ENCODE measurements at regions not wholly inside any gene's neighbourhood (a gene's known extent, or its start where the extent isn't known, plus 50 kb on each side); places are given as distances from the start of the nearest gene placed in this dataset.

DNA sequence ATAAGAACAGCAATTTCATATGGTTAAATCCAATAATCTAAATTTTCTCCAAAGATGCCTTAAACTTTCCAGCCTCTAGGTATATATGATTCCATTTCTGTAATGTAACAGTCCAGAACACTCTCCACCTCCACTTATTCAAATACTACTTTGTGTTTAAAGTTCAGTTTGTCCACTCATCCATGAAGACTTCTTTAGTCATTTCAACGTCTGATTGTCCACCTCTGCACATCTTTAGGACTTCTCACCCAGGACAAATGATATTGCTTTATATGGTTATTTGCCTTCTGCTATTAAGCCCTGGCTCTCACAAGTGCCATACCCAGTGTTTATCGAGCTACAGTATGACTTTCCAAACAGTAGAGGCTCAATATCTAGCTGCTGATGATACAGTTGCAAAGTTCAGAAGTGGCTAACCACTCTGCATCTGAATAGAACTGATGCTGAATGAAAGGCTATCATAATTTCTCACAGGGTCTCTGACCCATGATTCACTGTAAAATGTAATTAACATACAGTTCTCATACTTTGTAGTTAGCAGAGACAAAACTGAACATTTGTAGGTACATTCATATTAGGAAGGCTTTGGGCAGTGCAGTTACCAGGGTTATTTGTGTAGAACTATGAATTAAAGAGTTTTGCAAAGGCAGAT lies 93.7 kb upstream of the MBNL1 start:
- no peaks in the 10 kb centered on the region for H4K20me1 ChIP-seq (ENCODE audit: insufficient read depth, low read depth, low read length)
- H3K4me1 ChIP-seq (ENCODE audit: low read length) = peaks cover 6% of the 10 kb centered on the region
- H3K4me3 ChIP-seq (ENCODE audit: low read length) = no peak overlapping the region
- no peak overlapping the region for H3K4me2 ChIP-seq (ENCODE audit: low read depth, low read length, poor library complexity, severe bottlenecking)
- no peaks in the 10 kb centered on the region for H3K79me2 ChIP-seq (ENCODE audit: low read length)
- no peaks in the 10 kb centered on the region for H3K9me2 ChIP-seq (replicated peaks; ENCODE audit: insufficient read depth, low read length)
- DNase-seq = no peak
- no peak overlapping the region for H3K27ac ChIP-seq (ENCODE audit: low read length)
- H3K9ac ChIP-seq (ENCODE audit: low read length) = no peak overlapping the region
- no peaks in the 10 kb centered on the region for H3K36me3 ChIP-seq (ENCODE audit: insufficient read depth, low read length)
- no peaks in the 10 kb centered on the region for H3K9me3 ChIP-seq (ENCODE audit: low read length)
- H2AFZ ChIP-seq (ENCODE audit: low read length) = no peak overlapping the region
- H3K27me3 ChIP-seq (ENCODE audit: low read length) = no peaks in the 10 kb centered on the region

DNA sequence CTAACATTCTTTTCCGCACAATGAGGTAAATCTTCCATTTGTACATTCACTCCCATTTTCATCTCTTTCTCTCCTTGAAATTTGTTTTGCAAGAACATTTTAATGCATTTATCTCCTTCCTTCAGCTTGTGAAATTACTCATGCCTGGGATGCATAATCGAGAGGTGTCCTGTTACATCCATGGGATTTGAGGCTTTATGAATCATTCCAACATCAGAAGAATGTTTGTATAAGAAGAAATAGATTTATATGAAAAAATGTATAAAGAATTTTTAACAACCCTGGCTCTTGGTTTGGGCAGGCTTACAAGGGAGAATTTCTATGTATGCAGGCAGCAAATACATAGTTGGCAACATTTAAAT lies 93.2 kb upstream of the MBNL1 start:
- no peak overlapping the region for H3K9ac ChIP-seq (ENCODE audit: low read length)
- peaks cover 6% of the 10 kb centered on the region for H3K4me1 ChIP-seq (ENCODE audit: low read length)
- no peaks in the 10 kb centered on the region for H4K20me1 ChIP-seq (ENCODE audit: insufficient read depth, low read depth, low read length)
- no peak overlapping the region for H3K4me2 ChIP-seq (ENCODE audit: low read depth, low read length, poor library complexity, severe bottlenecking)
- H3K4me3 ChIP-seq (ENCODE audit: low read length) = no peak overlapping the region
- H3K27me3 ChIP-seq (ENCODE audit: low read length) = no peaks in the 10 kb centered on the region
- DNase-seq = no peak
- H3K9me2 ChIP-seq (replicated peaks; ENCODE audit: insufficient read depth, low read length) = no peaks in the 10 kb centered on the region
- H3K36me3 ChIP-seq (ENCODE audit: insufficient read depth, low read length) = no peaks in the 10 kb centered on the region
- H3K79me2 ChIP-seq (ENCODE audit: low read length) = no peaks in the 10 kb centered on the region
- H3K27ac ChIP-seq (ENCODE audit: low read length) = no peak overlapping the region
- H2AFZ ChIP-seq (ENCODE audit: low read length) = no peak overlapping the region
- H3K9me3 ChIP-seq (ENCODE audit: low read length) = no peaks in the 10 kb centered on the region

DNA sequence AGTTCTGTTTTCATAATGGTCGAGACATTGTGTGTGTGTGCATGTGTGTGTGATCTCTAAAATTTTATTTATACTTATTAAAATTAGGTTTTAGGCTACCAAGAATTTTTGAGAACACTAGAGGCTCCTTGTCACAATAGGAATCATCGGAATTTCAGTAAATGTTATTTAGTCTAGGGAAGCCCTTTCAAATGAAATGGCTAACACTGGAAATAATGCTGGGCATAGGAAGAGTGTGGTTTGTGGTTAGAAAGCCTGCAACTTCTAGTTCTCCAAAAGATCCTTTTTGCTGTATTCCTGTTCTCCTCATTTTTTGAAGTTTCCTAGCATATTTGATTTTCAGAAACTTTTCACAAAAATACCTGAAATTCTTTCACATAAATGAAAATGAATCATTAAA lies 92.5 kb upstream of the MBNL1 start:
- Histone ChIP-seq H3K27ac (ENCODE audit: low read length) (no peak overlapping the region), H3K79me2 (ENCODE audit: low read length) (no peaks in the 10 kb centered on the region), H3K4me1 (ENCODE audit: low read length) (peaks cover 6% of the 10 kb centered on the region), H3K4me2 (ENCODE audit: low read depth, low read length, poor library complexity, severe bottlenecking) (no peak overlapping the region), H3K4me3 (ENCODE audit: low read length) (no peak overlapping the region), H3K9me3 (ENCODE audit: low read length) (no peaks in the 10 kb centered on the region), H4K20me1 (ENCODE audit: insufficient read depth, low read depth, low read length) (no peaks in the 10 kb centered on the region), H2AFZ (ENCODE audit: low read length) (no peak overlapping the region), H3K27me3 (ENCODE audit: low read length) (no peaks in the 10 kb centered on the region), H3K9ac (ENCODE audit: low read length) (no peak overlapping the region), H3K9me2 (replicated peaks; ENCODE audit: insufficient read depth, low read length) (no peaks in the 10 kb centered on the region), H3K36me3 (ENCODE audit: insufficient read depth, low read length) (no peaks in the 10 kb centered on the region)
- DNase-seq = no peak

- H3K36me3 ChIP-seq (ENCODE audit: insufficient read depth, low read length) = no peaks in the 10 kb centered on the region
- H3K79me2 ChIP-seq (ENCODE audit: low read length) = no peaks in the 10 kb centered on the region
- no peak overlapping the region for H3K9ac ChIP-seq (ENCODE audit: low read length)
- no peak overlapping the region for H3K4me3 ChIP-seq (ENCODE audit: low read length)
- no peak for DNase-seq
- H3K4me1 ChIP-seq (ENCODE audit: low read length) = peaks cover 6% of the 10 kb centered on the region
- H3K4me2 ChIP-seq (ENCODE audit: low read depth, low read length, poor library complexity, severe bottlenecking) = no peak overlapping the region
- no peak overlapping the region for H3K27ac ChIP-seq (ENCODE audit: low read length)
- no peaks in the 10 kb centered on the region for H3K9me3 ChIP-seq (ENCODE audit: low read length)
- no peaks in the 10 kb centered on the region for H3K9me2 ChIP-seq (replicated peaks; ENCODE audit: insufficient read depth, low read length)
- no peak overlapping the region for H2AFZ ChIP-seq (ENCODE audit: low read length)
- no peaks in the 10 kb centered on the region for H4K20me1 ChIP-seq (ENCODE audit: insufficient read depth, low read depth, low read length)
- no peaks in the 10 kb centered on the region for H3K27me3 ChIP-seq (ENCODE audit: low read length)
These were observed 91.7 kb upstream of the MBNL1 start for GRCh38 chr3:152176998-152177397.

DNA sequence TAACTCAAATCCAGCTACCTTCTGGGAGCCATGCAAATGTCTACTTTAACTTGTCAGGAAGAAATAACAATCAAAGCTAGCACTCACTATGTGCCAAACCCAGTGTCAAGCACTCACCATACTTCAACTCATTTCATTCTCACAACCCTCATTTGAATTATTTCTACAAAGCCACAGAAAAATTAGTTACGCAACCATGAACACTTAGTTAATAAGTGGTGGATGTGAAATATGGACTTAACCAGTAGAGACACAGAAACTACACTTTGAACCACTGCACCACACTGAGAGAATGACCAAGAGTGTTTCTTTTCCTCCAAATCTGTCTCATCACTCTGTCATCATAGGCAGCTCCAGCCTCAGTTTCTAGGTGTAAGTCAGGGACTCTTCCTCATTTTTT lies 91.0 kb upstream of the MBNL1 start:
- H3K9me3 ChIP-seq (ENCODE audit: low read length) = no peaks in the 10 kb centered on the region
- H3K27me3 ChIP-seq (ENCODE audit: low read length) = no peaks in the 10 kb centered on the region
- no peaks in the 10 kb centered on the region for H3K79me2 ChIP-seq (ENCODE audit: low read length)
- no peak for DNase-seq
- no peak overlapping the region for H3K4me3 ChIP-seq (ENCODE audit: low read length)
- H3K4me1 ChIP-seq (ENCODE audit: low read length) = peaks cover 6% of the 10 kb centered on the region
- no peaks in the 10 kb centered on the region for H3K9me2 ChIP-seq (replicated peaks; ENCODE audit: insufficient read depth, low read length)
- H3K36me3 ChIP-seq (ENCODE audit: insufficient read depth, low read length) = no peaks in the 10 kb centered on the region
- no peak overlapping the region for H3K9ac ChIP-seq (ENCODE audit: low read length)
- no peaks in the 10 kb centered on the region for H4K20me1 ChIP-seq (ENCODE audit: insufficient read depth, low read depth, low read length)
- no peak overlapping the region for H2AFZ ChIP-seq (ENCODE audit: low read length)
- H3K4me2 ChIP-seq (ENCODE audit: low read depth, low read length, poor library complexity, severe bottlenecking) = no peak overlapping the region
- no peak overlapping the region for H3K27ac ChIP-seq (ENCODE audit: low read length)

- no peaks in the 10 kb centered on the region for H3K4me1 ChIP-seq (ENCODE audit: low read length)
- DNase-seq = peak; percentile 84
- H3K27ac ChIP-seq (ENCODE audit: low read length) = no peak overlapping the region
- no peak overlapping the region for H3K4me3 ChIP-seq (ENCODE audit: low read length)
- no peak overlapping the region for H2AFZ ChIP-seq (ENCODE audit: low read length)
- no peaks in the 10 kb centered on the region for H3K9me3 ChIP-seq (ENCODE audit: low read length)
- H3K36me3 ChIP-seq (ENCODE audit: insufficient read depth, low read length) = no peaks in the 10 kb centered on the region
- H4K20me1 ChIP-seq (ENCODE audit: insufficient read depth, low read depth, low read length) = no peaks in the 10 kb centered on the region
- no peaks in the 10 kb centered on the region for H3K79me2 ChIP-seq (ENCODE audit: low read length)
- no peaks in the 10 kb centered on the region for H3K27me3 ChIP-seq (ENCODE audit: low read length)
- no peak overlapping the region for H3K9ac ChIP-seq (ENCODE audit: low read length)
- H3K9me2 ChIP-seq (replicated peaks; ENCODE audit: insufficient read depth, low read length) = no peaks in the 10 kb centered on the region
- no peak overlapping the region for H3K4me2 ChIP-seq (ENCODE audit: low read depth, low read length, poor library complexity, severe bottlenecking)
These were observed 85.3 kb upstream of the MBNL1 start for GRCh38 chr3:152183473-152183872.

GRCh38 chr3:152184971-152185686 lies 83.6 kb upstream of the MBNL1 start:
- Histone ChIP-seq H2AFZ (ENCODE audit: low read length) (no peak overlapping the region), H3K9ac (ENCODE audit: low read length) (no peak overlapping the region), H3K4me2 (ENCODE audit: low read depth, low read length, poor library complexity, severe bottlenecking) (no peak overlapping the region), H3K79me2 (ENCODE audit: low read length) (no peaks in the 10 kb centered on the region), H3K4me3 (ENCODE audit: low read length) (no peak overlapping the region), H3K27ac (ENCODE audit: low read length) (no peak overlapping the region), H4K20me1 (ENCODE audit: insufficient read depth, low read depth, low read length) (no peaks in the 10 kb centered on the region), H3K36me3 (ENCODE audit: insufficient read depth, low read length) (no peaks in the 10 kb centered on the region), H3K4me1 (ENCODE audit: low read length) (no peaks in the 10 kb centered on the region), H3K27me3 (ENCODE audit: low read length) (no peaks in the 10 kb centered on the region), H3K9me2 (replicated peaks; ENCODE audit: insufficient read depth, low read length) (no peaks in the 10 kb centered on the region), H3K9me3 (ENCODE audit: low read length) (no peaks in the 10 kb centered on the region)
- no peak for DNase-seq

DNA sequence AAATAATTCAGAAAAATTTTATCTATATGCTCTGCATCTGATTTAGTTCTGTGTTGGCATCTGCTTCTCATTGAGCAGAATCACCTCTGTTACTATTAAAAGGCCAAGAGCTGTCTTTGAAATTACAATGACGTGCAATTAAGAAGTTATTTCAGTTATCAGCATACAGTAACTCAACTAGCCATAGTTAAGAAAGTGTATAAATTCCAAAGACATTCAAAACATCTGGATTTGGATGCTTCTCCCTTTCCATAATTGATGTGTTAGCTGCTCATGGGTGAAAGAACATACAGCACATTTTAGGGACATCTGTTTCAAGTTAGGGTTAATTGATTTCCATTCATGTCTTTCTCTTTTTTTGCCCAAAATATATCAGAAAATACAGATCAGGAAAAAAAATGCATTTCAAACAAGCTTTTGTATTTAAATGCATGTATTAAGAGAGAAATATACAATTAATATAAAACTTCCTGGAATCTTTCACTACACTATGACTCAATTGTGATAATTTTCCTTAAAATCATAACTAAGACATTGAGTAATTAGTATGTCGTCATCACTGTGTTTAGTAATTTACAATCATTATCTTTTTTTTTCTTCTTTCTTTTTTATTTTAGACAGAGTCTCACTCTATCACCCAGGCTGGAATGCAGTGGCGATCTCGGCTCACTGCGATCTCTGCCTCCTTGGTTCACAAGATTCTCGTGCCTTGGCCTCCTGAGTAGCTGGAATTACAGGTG lies 82.7 kb upstream of the MBNL1 start:
- Histone ChIP-seq H3K4me2 (ENCODE audit: low read depth, low read length, poor library complexity, severe bottlenecking) (no peak overlapping the region), H3K79me2 (ENCODE audit: low read length) (no peaks in the 10 kb centered on the region), H3K9me2 (replicated peaks; ENCODE audit: insufficient read depth, low read length) (no peaks in the 10 kb centered on the region), H3K4me3 (ENCODE audit: low read length) (no peak overlapping the region), H3K27me3 (ENCODE audit: low read length) (no peaks in the 10 kb centered on the region), H3K4me1 (ENCODE audit: low read length) (no peaks in the 10 kb centered on the region), H3K36me3 (ENCODE audit: insufficient read depth, low read length) (no peaks in the 10 kb centered on the region), H3K9ac (ENCODE audit: low read length) (no peak overlapping the region), H3K27ac (ENCODE audit: low read length) (no peak overlapping the region), H4K20me1 (ENCODE audit: insufficient read depth, low read depth, low read length) (no peaks in the 10 kb centered on the region), H2AFZ (ENCODE audit: low read length) (no peak overlapping the region), H3K9me3 (ENCODE audit: low read length) (no peaks in the 10 kb centered on the region)
- no peak for DNase-seq
